ENCODE measurements at regions not wholly inside any gene's neighbourhood (a gene's known extent, or its start where the extent isn't known, plus 50 kb on each side); places are given as distances from the start of the nearest gene placed in this dataset.
A peak's percentile ranks its signal among the peaks of the same experiment; 100 is the strongest.

GRCh38 chr4:20532116-20532790, 168.0 kb upstream of the PACRGL start:
- Histone ChIP-seq H3K27ac (no peak overlapping the region), H3K4me3 (no peak overlapping the region), H3K4me1 (no peaks in the 10 kb centered on the region), H3K9me3 (no peaks in the 10 kb centered on the region), H3K27me3 (no peaks in the 10 kb centered on the region), H3K36me3 (no peaks in the 10 kb centered on the region)
- TF ChIP-seq POLR2A (IDR thresholded peaks at IDR 0.05) (no peak), CTCF (IDR thresholded peaks at IDR 0.05) (no peak), POLR2AphosphoS5 (IDR thresholded peaks at IDR 0.05) (no peak), EP300 (IDR thresholded peaks at IDR 0.05) (no peak)
- DNase-seq (ENCODE audit: low spot score in 2 of 2), result no peak
- 90% methylated on average over 3 of the region's 3 CpGs for WGBS

DNA sequence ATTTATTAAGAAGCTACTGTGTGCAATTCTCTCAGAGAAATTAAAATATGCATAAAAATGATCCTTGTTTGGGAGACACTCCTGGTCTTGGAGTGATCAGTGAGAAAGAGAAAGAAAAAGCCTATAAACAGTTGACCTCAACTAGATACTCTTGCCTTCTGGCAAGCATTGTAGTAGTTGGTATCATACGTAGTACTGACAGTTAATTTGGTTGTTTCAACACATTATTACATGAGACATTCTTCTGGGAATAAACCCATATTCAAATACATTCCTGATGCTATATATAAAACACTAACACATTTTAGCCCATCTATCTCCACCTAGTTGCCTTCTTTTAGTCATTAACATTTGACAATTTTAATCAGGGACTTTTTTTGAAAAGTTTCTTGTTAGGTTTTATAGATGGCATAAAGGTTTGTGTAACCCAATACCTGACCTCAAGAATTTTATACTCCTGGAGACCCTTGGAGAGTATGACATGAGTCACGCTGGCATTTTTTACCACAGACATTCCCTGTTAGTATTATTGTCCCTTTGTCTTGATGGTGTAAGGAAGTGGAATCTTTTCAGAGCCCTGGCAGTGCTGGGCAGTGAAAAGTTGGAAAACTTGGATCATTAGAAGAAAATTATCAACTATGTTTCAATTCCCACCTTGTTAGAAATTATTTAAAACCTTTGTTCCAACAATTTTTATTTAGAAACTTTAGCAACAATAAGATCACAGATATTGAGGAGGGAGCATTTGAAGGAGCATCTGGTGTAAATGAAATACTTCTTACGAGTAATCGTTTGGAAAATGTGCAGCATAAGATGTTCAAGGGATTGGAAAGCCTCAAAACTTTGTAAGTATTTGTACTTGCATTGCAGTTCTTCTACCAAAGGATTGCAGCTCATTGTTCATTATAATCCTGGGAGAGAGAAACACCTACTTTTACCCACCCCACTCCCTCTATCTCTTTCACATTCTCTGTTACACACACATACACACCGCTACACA, 167.1 kb upstream of the PACRGL start:
- Histone ChIP-seq H3K27me3 (no peaks in the 10 kb centered on the region), H3K27ac (no peak overlapping the region), H3K4me3 (no peak overlapping the region), H3K36me3 (no peaks in the 10 kb centered on the region), H3K4me1 (no peaks in the 10 kb centered on the region), H3K9me3 (no peaks in the 10 kb centered on the region)
- DNase-seq (ENCODE audit: low spot score in 2 of 2), result no peak
- WGBS, result 82% methylated on average over 5 of the region's 5 CpGs
- TF ChIP-seq EP300 (IDR thresholded peaks at IDR 0.05), result no peak
- TF ChIP-seq CTCF (IDR thresholded peaks at IDR 0.05), result no peak

GRCh38 chr4:20538905-20539304, 161.4 kb upstream of the PACRGL start:
- WGBS, result 62% methylated on average over 5 of the region's 5 CpGs
- TF ChIP-seq POLR2AphosphoS5 (IDR thresholded peaks at IDR 0.05), result no peak
- TF ChIP-seq CTCF (IDR thresholded peaks at IDR 0.05), result no peak
- no peak for TF ChIP-seq EP300 (IDR thresholded peaks at IDR 0.05)
- TF ChIP-seq POLR2A (IDR thresholded peaks at IDR 0.05), result no peak
- DNase-seq (ENCODE audit: low spot score in 2 of 2), result no peak

DNA sequence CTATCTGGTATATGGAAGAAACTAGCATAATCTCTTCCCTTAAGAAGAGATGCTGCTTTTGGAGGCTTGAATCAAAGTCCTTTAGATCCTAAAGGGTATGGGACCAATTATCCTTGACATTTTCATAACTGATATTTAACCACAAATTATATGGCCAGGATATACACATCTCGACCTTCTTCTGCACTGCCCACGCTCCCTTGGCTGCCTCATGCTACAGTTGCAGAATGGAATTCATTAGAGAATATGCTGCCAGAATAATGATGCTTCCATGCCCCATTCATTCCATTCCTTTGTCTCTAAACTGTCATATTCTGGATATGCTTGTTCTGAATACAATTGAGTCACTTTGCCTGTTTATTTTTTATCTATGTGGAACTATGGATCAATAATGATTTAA, 157.1 kb upstream of the PACRGL start:
- Histone ChIP-seq H3K27me3 (no peaks in the 10 kb centered on the region), H3K27ac (no peak overlapping the region), H3K4me1 (no peaks in the 10 kb centered on the region), H3K36me3 (no peaks in the 10 kb centered on the region), H3K9me3 (no peaks in the 10 kb centered on the region), H3K4me3 (no peak overlapping the region)
- no peak for DNase-seq (ENCODE audit: low spot score in 2 of 2)
- WGBS, result 42% methylated on average over 2 of the region's 2 CpGs
- TF ChIP-seq POLR2AphosphoS5 (IDR thresholded peaks at IDR 0.05) (no peak), POLR2A (IDR thresholded peaks at IDR 0.05) (no peak), EP300 (IDR thresholded peaks at IDR 0.05) (no peak), CTCF (IDR thresholded peaks at IDR 0.05) (no peak)

More at GRCh38 chr4:20538905-20539304, 161.4 kb upstream of the PACRGL start:
- H3K4me1 ChIP-seq, result no peaks in the 10 kb centered on the region
- no peaks in the 10 kb centered on the region for H3K27me3 ChIP-seq
- H3K9me3 ChIP-seq, result no peaks in the 10 kb centered on the region
- no peak overlapping the region for H3K4me3 ChIP-seq
- no peaks in the 10 kb centered on the region for H3K36me3 ChIP-seq
- no peak overlapping the region for H3K27ac ChIP-seq

DNA sequence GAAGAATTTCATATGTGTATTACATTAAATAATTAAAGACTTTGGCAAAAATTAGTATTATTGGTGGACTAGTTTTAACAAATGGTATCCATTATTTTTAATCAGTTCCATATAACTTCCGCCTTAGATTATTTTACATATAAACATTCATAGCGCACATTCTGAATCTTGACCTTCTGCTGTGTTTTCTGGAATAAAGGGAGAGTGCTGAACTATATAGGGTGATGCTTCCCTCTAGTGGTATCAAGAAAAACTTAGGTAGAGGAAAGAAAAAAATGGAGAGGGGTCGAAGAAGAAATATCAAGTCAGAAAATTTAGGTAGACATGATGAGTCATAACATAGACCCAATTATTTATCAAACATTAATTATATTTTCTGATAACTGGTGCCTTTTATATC, 155.6 kb upstream of the PACRGL start:
- Histone ChIP-seq H3K4me3 (no peak overlapping the region), H3K36me3 (no peaks in the 10 kb centered on the region), H3K9me3 (no peaks in the 10 kb centered on the region), H3K4me1 (no peaks in the 10 kb centered on the region), H3K27me3 (no peaks in the 10 kb centered on the region), H3K27ac (no peak overlapping the region)
- no peak for TF ChIP-seq EP300 (IDR thresholded peaks at IDR 0.05)
- peak; percentile 17 to 30 for TF ChIP-seq CTCF (IDR thresholded peaks at IDR 0.05)
- no peak for DNase-seq (ENCODE audit: low spot score in 2 of 2)
- WGBS, result 24% methylated on average over 3 of the region's 3 CpGs

Measured in suprapubic skin (tissue), 4 donors.